Glutamatergic neuron (in vitro differentiated cells): ENCODE measurements at regions not wholly inside any gene's neighbourhood (a gene's known extent, or its start where the extent isn't known, plus 50 kb on each side); places are given as distances from the start of the nearest gene placed in this dataset.

ENCODE experiments used
- DNase-seq: peaks from one replicate; pipeline ENCODE4 v3.0.0; 2022
- H3K27ac Mint-ChIP-seq: one replicate; pipeline ENCODE4 v1.8.0; 2020; ENCODE audit warnings: mild to moderate bottlenecking, mixed read lengths, inconsistent platforms; ENCODE audit not compliant: unreplicated experiment
- H3K27me3 Mint-ChIP-seq: one replicate; pipeline ENCODE4 v1.8.0; 2020; ENCODE audit warnings: mild to moderate bottlenecking, moderate library complexity, mixed read lengths, inconsistent platforms; ENCODE audit not compliant: unreplicated experiment
- H3K36me3 Mint-ChIP-seq: one replicate; pipeline ENCODE4 v1.8.0; 2020; ENCODE audit warnings: mild to moderate bottlenecking, mixed read lengths, inconsistent platforms; ENCODE audit not compliant: unreplicated experiment
- H3K4me1 Mint-ChIP-seq: one replicate; pipeline ENCODE4 v1.8.0; 2020; ENCODE audit warnings: mild to moderate bottlenecking, low read depth, mixed read lengths, inconsistent platforms; ENCODE audit not compliant: unreplicated experiment
- H3K4me3 Mint-ChIP-seq: one replicate; pipeline ENCODE4 v1.8.0; 2020; ENCODE audit warnings: mild to moderate bottlenecking, mixed read lengths, inconsistent platforms; ENCODE audit not compliant: unreplicated experiment
- H3K9me3 Mint-ChIP-seq: one replicate; pipeline ENCODE4 v1.8.0; 2020; ENCODE audit warnings: mild to moderate bottlenecking, moderate library complexity, mixed read lengths, inconsistent platforms; ENCODE audit not compliant: unreplicated experiment
- CTCF ChIP-seq: fragments of 200-600 bp; sonication (generic); IDR thresholded peaks from one replicate; pipeline ENCODE4 v1.5.0; 2021; ENCODE audit not compliant: partially characterized antibody, unreplicated experiment

GRCh38 chr5:54607006-54607405 is 89.4 kb downstream of the SNX18 start:
- H3K27me3 Mint-ChIP-seq, result peaks cover 2% of the 10 kb centered on the region
- no peak for DNase-seq
- H3K27ac Mint-ChIP-seq, result no peak overlapping the region
- no peak for TF ChIP-seq CTCF
- H3K4me3 Mint-ChIP-seq, result no peak overlapping the region
- no peaks in the 10 kb centered on the region for H3K9me3 Mint-ChIP-seq
- peaks cover 8% of the 10 kb centered on the region for H3K36me3 Mint-ChIP-seq
- peaks cover 5% of the 10 kb centered on the region for H3K4me1 Mint-ChIP-seq

GRCh38 chr5:54603372-54603771 is 85.8 kb downstream of the SNX18 start:
- no peak overlapping the region for H3K4me3 Mint-ChIP-seq
- peaks cover 5% of the 10 kb centered on the region for H3K4me1 Mint-ChIP-seq
- TF ChIP-seq CTCF, result no peak
- H3K27me3 Mint-ChIP-seq, result no peaks in the 10 kb centered on the region
- H3K27ac Mint-ChIP-seq, result no peak overlapping the region
- peaks cover 11% of the 10 kb centered on the region for H3K36me3 Mint-ChIP-seq
- no peak for DNase-seq
- peaks cover 5% of the 10 kb centered on the region for H3K9me3 Mint-ChIP-seq

- no peak for TF ChIP-seq CTCF
- H3K4me1 Mint-ChIP-seq, result peaks cover 5% of the 10 kb centered on the region
- H3K27me3 Mint-ChIP-seq, result no peaks in the 10 kb centered on the region
- H3K9me3 Mint-ChIP-seq, result peaks cover 5% of the 10 kb centered on the region
- H3K36me3 Mint-ChIP-seq, result peaks cover 13% of the 10 kb centered on the region
- H3K27ac Mint-ChIP-seq, result no peak overlapping the region
- no peak overlapping the region for H3K4me3 Mint-ChIP-seq
- DNase-seq, result no peak
These were observed 84.9 kb downstream of the SNX18 start for GRCh38 chr5:54602475-54602874.

GRCh38 chr5:54601411-54602230 is 84.1 kb downstream of the SNX18 start:
- no peak for DNase-seq

More at GRCh38 chr5:54601411-54602230, 84.1 kb downstream of the SNX18 start:
- Mint-ChIP-seq H3K36me3 (peaks cover 22% of the 10 kb centered on the region), H3K27me3 (no peaks in the 10 kb centered on the region), H3K4me1 (peaks cover 5% of the 10 kb centered on the region), H3K9me3 (peaks cover 5% of the 10 kb centered on the region), H3K4me3 (no peak overlapping the region), H3K27ac (no peak overlapping the region)
- TF ChIP-seq CTCF, result no peak
